ENCODE measurements at regions not wholly inside any gene's neighbourhood (a gene's known extent, or its start where the extent isn't known, plus 50 kb on each side); places are given as distances from the start of the nearest gene placed in this dataset.

- TF ChIP-seq, protein P1, sequence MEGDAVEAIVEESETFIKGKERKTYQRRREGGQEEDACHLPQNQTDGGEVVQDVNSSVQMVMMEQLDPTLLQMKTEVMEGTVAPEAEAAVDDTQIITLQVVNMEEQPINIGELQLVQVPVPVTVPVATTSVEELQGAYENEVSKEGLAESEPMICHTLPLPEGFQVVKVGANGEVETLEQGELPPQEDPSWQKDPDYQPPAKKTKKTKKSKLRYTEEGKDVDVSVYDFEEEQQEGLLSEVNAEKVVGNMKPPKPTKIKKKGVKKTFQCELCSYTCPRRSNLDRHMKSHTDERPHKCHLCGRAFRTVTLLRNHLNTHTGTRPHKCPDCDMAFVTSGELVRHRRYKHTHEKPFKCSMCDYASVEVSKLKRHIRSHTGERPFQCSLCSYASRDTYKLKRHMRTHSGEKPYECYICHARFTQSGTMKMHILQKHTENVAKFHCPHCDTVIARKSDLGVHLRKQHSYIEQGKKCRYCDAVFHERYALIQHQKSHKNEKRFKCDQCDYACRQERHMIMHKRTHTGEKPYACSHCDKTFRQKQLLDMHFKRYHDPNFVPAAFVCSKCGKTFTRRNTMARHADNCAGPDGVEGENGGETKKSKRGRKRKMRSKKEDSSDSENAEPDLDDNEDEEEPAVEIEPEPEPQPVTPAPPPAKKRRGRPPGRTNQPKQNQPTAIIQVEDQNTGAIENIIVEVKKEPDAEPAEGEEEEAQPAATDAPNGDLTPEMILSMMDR (IDR thresholded peaks at IDR 0.05; ENCODE audit: borderline replicate concordance, extremely low read depth, low read length, poor library complexity, severe bottlenecking): no peak
- TF ChIP-seq EZH2 (IDR thresholded peaks at IDR 0.05; ENCODE audit: borderline replicate concordance, low read depth, low read length, severe bottlenecking): no peak
Observed at GRCh38 chr6:78353040-78353439, 514.3 kb upstream of the IRAK1BP1 start.

All from DND-41 (cell line).